ENCODE measurements at regions not wholly inside any gene's neighbourhood (a gene's known extent, or its start where the extent isn't known, plus 50 kb on each side); places are given as distances from the start of the nearest gene placed in this dataset.

DNA sequence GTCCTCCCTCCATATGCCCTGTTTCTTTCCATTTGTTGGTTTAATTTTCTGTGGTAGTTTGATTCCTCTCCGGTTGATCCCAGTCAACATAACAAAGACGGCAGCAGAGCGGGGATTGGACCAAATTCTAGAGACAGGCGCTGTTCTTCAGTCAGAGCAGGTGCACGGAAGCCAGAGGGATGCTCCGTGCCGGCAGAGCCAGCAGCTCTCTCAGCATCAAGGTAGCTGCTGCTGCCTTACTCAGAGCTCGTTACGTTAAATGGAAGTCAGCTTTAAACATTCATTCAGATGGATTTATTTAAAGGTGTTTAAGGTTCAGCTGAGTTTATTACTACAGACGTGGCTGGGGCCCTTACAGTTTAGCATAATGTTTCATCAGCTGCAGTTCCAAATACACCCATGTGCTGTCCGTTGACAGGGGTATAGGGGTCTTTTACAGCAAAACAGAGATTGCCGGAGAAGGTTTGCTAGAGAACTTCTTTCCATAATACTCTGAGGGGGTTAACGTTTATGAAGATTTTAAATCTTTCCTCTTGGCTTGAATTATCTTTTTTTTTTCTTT is 497.2 kb upstream of the PIK3C3 start:
- Histone ChIP-seq H3K36me3 (no peaks in the 10 kb centered on the region), H3K4me1 (no peaks in the 10 kb centered on the region), H3K9me3 (no peaks in the 10 kb centered on the region), H3K27ac (no peak overlapping the region), H3K4me3 (no peak overlapping the region), H3K27me3 (no peaks in the 10 kb centered on the region)
- 61 to 62% methylated on average over 12 to 13 of the region's 13 CpGs for WGBS, 2 donors (ENCODE audit: low coverage in 1 of 2)
- in situ Hi-C loops (cut with MboI; ENCODE audit: low pct_ligation_motif_present in 1 of 4, low pct_unique_long_range_greater_than_20kb in 1 of 4, low sequenced_read_pairs in 3 of 4) (no loop called here), intact Hi-C loops (cut with DNase I; ENCODE audit: low total_unique reads) (no loop called here)
- no peak for TF ChIP-seq EP300 (IDR thresholded peaks at IDR 0.05; ENCODE audit: low read depth)
- TF ChIP-seq POLR2AphosphoS5 (IDR thresholded peaks at IDR 0.05): no peak
- TF ChIP-seq POLR2A (IDR thresholded peaks at IDR 0.05): no peak
- TF ChIP-seq, protein P1, sequence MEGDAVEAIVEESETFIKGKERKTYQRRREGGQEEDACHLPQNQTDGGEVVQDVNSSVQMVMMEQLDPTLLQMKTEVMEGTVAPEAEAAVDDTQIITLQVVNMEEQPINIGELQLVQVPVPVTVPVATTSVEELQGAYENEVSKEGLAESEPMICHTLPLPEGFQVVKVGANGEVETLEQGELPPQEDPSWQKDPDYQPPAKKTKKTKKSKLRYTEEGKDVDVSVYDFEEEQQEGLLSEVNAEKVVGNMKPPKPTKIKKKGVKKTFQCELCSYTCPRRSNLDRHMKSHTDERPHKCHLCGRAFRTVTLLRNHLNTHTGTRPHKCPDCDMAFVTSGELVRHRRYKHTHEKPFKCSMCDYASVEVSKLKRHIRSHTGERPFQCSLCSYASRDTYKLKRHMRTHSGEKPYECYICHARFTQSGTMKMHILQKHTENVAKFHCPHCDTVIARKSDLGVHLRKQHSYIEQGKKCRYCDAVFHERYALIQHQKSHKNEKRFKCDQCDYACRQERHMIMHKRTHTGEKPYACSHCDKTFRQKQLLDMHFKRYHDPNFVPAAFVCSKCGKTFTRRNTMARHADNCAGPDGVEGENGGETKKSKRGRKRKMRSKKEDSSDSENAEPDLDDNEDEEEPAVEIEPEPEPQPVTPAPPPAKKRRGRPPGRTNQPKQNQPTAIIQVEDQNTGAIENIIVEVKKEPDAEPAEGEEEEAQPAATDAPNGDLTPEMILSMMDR (IDR thresholded peaks at IDR 0.05): no peak
- no peak for DNase-seq

DNA sequence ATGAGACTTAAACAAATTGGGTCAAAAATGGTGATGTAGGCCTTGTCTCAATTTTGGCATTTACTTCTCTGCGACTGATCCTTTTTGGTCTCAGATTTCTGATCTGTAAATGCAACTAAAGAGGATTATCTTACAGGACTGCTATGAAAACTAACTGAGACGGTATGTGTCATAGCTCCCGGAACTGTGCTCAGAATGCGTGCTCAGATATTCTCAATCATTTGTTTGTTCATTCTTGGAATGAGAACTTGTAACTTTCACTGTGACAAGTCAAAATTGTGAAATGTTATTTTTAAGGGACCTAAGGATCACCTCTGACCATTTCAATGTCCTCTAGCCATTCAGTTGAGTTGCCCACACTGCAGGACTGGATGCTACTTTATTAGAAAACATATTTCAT is 498.2 kb upstream of the PIK3C3 start:
- TF ChIP-seq POLR2AphosphoS5 (IDR thresholded peaks at IDR 0.05) (no peak), POLR2A (IDR thresholded peaks at IDR 0.05) (no peak), EP300 (IDR thresholded peaks at IDR 0.05; ENCODE audit: low read depth) (no peak)
- TF ChIP-seq, protein P1 (IDR thresholded peaks at IDR 0.05): no peak
- 87 to 96% methylated on average over 4 of the region's 4 CpGs for WGBS, 2 donors (ENCODE audit: low coverage in 1 of 2)
- Histone ChIP-seq H3K27me3 (no peaks in the 10 kb centered on the region), H3K4me3 (no peak overlapping the region), H3K9me3 (no peaks in the 10 kb centered on the region), H3K27ac (no peak overlapping the region), H3K36me3 (no peaks in the 10 kb centered on the region), H3K4me1 (no peaks in the 10 kb centered on the region)
- intact Hi-C loops (cut with DNase I; ENCODE audit: low total_unique reads): no loop called here
- in situ Hi-C loops (cut with MboI; ENCODE audit: low pct_ligation_motif_present in 1 of 4, low pct_unique_long_range_greater_than_20kb in 1 of 4, low sequenced_read_pairs in 3 of 4): no loop called here
- no peak for DNase-seq

DNA sequence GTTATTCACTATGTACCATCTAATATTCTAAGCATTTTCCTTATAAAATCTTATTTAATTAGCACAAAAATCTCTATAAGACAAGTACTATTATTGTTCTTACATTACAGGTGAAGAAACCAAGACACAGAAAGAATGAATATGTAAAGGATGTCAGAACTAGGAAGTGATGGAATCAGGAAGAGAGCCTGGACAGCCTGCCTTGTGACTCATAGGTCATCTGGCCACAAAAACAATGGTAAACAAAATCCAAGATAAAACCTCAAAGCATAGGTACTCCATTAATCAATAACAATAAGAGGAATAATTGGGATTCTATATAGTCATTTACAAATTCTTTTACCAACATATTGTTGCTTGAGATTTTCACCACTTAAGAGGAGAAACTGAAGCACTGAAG is 505.4 kb upstream of the PIK3C3 start:
- Histone ChIP-seq H3K9me3 (no peaks in the 10 kb centered on the region), H3K4me3 (no peak overlapping the region), H3K27me3 (no peaks in the 10 kb centered on the region), H3K36me3 (no peaks in the 10 kb centered on the region), H3K4me1 (no peaks in the 10 kb centered on the region), H3K27ac (no peak overlapping the region)
- intact Hi-C loops (cut with DNase I; ENCODE audit: low total_unique reads) (no loop called here), in situ Hi-C loops (cut with MboI; ENCODE audit: low pct_ligation_motif_present in 1 of 4, low pct_unique_long_range_greater_than_20kb in 1 of 4, low sequenced_read_pairs in 3 of 4) (no loop called here)
- no peak for DNase-seq
- TF ChIP-seq POLR2AphosphoS5 (IDR thresholded peaks at IDR 0.05) (no peak), EP300 (IDR thresholded peaks at IDR 0.05; ENCODE audit: low read depth) (no peak), POLR2A (IDR thresholded peaks at IDR 0.05) (no peak)
- TF ChIP-seq, protein P1 (IDR thresholded peaks at IDR 0.05): no peak

DNA sequence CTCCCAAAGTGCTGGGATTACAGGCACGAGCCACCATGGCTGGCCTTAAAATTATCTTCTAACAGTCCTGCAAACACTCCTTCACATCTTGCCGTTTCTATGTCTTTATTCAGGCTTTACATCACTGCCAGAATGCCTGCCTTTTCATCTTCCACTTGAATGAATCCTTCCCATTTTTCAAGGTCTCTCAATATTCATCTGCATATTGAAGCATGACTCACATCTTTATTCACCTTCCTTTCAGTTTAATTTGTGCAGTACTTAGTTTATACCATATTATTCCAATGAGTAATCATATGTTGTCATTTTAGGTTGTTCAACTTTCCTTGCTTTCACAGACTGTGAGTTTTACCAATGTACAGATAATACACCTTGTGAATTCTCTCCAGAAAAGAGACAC is 510.1 kb upstream of the PIK3C3 start:
- H3K27ac ChIP-seq: no peak overlapping the region
- TF ChIP-seq EP300 (IDR thresholded peaks at IDR 0.05; ENCODE audit: low read depth): no peak
- TF ChIP-seq, protein P1 (IDR thresholded peaks at IDR 0.05): no peak
- H3K36me3 ChIP-seq: no peaks in the 10 kb centered on the region
- no peaks in the 10 kb centered on the region for H3K27me3 ChIP-seq
- H3K4me3 ChIP-seq: no peak overlapping the region
- in situ Hi-C loops (cut with MboI; ENCODE audit: low pct_ligation_motif_present in 1 of 4, low pct_unique_long_range_greater_than_20kb in 1 of 4, low sequenced_read_pairs in 3 of 4) (no loop called here), intact Hi-C loops (cut with DNase I; ENCODE audit: low total_unique reads) (no loop called here)
- 60 to 73% methylated on average over 1 to 2 of the region's 2 CpGs for whole genome bisulfite sequencing, 2 donors (ENCODE audit: low coverage in 1 of 2)
- no peaks in the 10 kb centered on the region for H3K4me1 ChIP-seq
- no peak for DNase-seq
- H3K9me3 ChIP-seq: no peaks in the 10 kb centered on the region
